Cardiac muscle cell (in vitro differentiated cells and primary cell): ENCODE measurements at regions not wholly inside any gene's neighbourhood (a gene's known extent, or its start where the extent isn't known, plus 50 kb on each side); places are given as distances from the start of the nearest gene placed in this dataset.

Experiments used
- DNase-seq, 2 donors: peaks; one replicate each; pipeline versions ENCODE4 v3.0.0 to v3.0.0-alpha.2; 2010 to 2017; ENCODE audit warnings: low read depth in 1 of 2, low spot score in 1 of 2
- H3K27ac ChIP-seq: fragments of 200-600 bp; sonication (generic); 2 replicates; pipeline ENCODE4 v1.5.1; 2016
- H3K27me3 ChIP-seq: fragments of 200-600 bp; sonication (generic); 2 replicates; pipeline ENCODE4 v1.6.0; 2016; ENCODE audit warnings: control low read depth
- H3K36me3 ChIP-seq: fragments of 200-600 bp; sonication (generic); 2 replicates; pipeline ENCODE4 v1.5.1; 2016; ENCODE audit warnings: control low read depth
- H3K4me1 ChIP-seq: fragments of 200-600 bp; sonication (generic); 2 replicates; pipeline ENCODE4 v1.8.1; 2017; ENCODE audit warnings: low read depth, mild to moderate bottlenecking, mixed run types
- H3K4me3 ChIP-seq: fragments of 200-600 bp; sonication (generic); 2 replicates; pipeline ENCODE4 v1.5.1; 2016; ENCODE audit warnings: mild to moderate bottlenecking
- H3K9me3 ChIP-seq: fragments of 200-600 bp; sonication (generic); 2 replicates; pipeline ENCODE4 v1.5.1; 2017; ENCODE audit warnings: low read depth, mild to moderate bottlenecking, control low read depth
- TF ChIP-seq, protein P1 (sequence below): IDR thresholded peaks from 2 replicates; pipeline ENCODE4 v1.5.1; 2012; ENCODE audit warnings: low read depth, mild to moderate bottlenecking, low read length

DNA sequence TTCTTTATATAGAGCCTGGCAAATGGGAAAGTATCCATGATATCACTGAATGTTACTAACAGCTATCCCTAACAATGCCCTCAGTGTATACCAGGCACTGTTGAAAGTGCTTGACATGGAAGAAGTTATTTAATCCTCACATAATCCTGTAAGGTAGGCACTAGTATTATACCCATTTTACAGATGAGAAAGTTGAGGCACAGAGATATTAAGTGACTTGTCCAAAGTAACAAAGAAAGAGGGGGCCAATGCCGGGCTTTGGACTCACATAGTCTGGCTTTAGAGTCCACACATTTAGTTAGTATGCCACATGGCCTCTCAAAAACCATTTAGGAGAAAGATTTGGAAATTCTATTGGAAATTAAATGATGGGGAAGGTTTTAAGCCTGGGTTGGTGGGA, 220.8 kb upstream of the PLET1 start:
- TF ChIP-seq, protein P1, sequence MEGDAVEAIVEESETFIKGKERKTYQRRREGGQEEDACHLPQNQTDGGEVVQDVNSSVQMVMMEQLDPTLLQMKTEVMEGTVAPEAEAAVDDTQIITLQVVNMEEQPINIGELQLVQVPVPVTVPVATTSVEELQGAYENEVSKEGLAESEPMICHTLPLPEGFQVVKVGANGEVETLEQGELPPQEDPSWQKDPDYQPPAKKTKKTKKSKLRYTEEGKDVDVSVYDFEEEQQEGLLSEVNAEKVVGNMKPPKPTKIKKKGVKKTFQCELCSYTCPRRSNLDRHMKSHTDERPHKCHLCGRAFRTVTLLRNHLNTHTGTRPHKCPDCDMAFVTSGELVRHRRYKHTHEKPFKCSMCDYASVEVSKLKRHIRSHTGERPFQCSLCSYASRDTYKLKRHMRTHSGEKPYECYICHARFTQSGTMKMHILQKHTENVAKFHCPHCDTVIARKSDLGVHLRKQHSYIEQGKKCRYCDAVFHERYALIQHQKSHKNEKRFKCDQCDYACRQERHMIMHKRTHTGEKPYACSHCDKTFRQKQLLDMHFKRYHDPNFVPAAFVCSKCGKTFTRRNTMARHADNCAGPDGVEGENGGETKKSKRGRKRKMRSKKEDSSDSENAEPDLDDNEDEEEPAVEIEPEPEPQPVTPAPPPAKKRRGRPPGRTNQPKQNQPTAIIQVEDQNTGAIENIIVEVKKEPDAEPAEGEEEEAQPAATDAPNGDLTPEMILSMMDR: no peak
- Histone ChIP-seq H3K27me3 (no peaks in the 10 kb centered on the region), H3K36me3 (no peaks in the 10 kb centered on the region), H3K9me3 (no peaks in the 10 kb centered on the region), H3K27ac (no peak overlapping the region), H3K4me3 (no peak overlapping the region), H3K4me1 (no peaks in the 10 kb centered on the region)
- DNase-seq: no peak

DNA sequence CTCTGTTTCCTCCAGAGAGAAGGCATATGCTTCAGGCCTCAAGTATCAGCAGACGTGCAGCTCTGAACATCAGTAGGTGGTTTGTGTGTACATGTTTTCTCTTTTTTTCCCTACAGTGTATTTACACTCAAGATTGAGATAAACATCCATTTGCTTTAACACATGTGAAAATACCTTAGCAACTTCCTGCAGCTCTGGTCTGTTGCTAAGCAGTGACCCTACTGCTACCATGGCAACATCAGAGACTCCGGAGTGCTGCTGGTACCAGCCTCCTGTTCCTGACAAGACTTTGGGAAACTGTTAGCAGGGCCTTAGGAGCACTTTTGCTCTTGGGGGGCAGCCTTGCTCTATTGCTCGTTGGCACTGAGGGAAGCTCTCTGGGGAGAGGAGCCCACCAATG, 221.2 kb upstream of the PLET1 start:
- Histone ChIP-seq H3K36me3 (no peaks in the 10 kb centered on the region), H3K27ac (no peak overlapping the region), H3K27me3 (no peaks in the 10 kb centered on the region), H3K4me3 (no peak overlapping the region), H3K9me3 (no peaks in the 10 kb centered on the region), H3K4me1 (no peaks in the 10 kb centered on the region)
- no peak for DNase-seq
- TF ChIP-seq, protein P1: no peak

DNA sequence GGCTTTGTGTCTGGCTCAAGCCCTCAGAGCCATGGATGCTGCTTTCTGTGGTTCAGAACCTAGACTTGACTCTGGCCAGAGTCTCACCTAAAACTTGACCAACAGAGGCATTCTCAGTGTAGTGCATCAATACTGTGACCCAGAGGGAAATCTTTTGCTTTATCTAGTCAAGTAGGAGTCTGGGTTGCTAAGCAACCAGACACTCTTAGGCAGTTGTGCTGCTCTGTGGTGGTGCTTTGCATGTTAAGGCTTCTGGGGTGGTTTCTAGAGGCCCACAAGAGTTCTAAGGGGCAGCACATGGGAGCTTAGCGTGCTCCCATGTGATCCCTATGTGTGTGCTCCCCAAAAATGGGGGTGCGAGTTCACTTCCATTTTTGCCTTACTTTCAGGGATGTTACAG, 224.6 kb upstream of the PLET1 start:
- Histone ChIP-seq H3K27me3 (no peaks in the 10 kb centered on the region), H3K4me1 (no peaks in the 10 kb centered on the region), H3K36me3 (no peaks in the 10 kb centered on the region), H3K9me3 (no peaks in the 10 kb centered on the region), H3K4me3 (no peak overlapping the region), H3K27ac (no peak overlapping the region)
- no peak for DNase-seq
- TF ChIP-seq, protein P1: no peak

DNA sequence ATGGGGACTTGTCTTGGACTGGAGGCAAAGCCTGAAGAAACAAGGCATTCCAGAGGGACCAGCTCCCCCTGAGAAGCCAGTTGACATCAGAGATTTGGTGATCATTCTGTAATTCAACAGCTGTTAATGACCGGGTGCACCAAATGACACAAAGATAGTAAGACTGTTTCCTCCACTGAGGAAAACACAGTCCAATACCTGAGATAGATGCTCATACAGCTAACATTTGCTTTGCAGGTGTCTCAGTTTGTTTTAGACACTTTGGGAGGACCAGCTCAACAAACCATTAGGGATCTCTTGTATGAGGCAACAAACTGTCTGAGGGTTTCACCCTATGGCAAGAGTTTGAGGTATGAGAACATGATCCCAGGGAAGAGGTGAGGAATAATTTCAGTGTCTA, 237.2 kb upstream of the PLET1 start:
- Histone ChIP-seq H3K4me1 (no peaks in the 10 kb centered on the region), H3K4me3 (no peak overlapping the region), H3K9me3 (no peaks in the 10 kb centered on the region), H3K27me3 (no peaks in the 10 kb centered on the region), H3K27ac (no peak overlapping the region), H3K36me3 (no peaks in the 10 kb centered on the region)
- TF ChIP-seq, protein P1: no peak
- no peak for DNase-seq

DNA sequence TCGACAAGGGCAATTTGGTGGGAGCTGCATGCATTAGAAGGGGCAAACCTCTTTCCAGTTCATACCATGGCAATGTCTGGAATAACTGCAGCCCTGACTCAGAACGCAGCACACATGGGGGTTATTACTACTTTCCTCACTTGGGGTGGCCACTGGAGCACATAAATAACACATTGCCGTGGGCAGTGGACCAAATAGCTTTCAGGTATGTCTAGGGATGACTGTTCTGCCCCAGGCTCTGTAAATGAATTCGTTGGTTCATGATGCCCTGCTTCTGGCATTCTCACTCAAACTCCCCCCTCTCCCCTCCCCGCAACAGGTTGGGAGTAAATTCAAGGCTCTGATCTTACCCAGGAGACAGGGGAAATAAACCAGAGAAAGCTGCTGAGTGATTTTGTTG, 238.0 kb upstream of the PLET1 start:
- TF ChIP-seq, protein P1: no peak
- Histone ChIP-seq H3K4me3 (no peak overlapping the region), H3K4me1 (no peaks in the 10 kb centered on the region), H3K36me3 (no peaks in the 10 kb centered on the region), H3K27me3 (no peaks in the 10 kb centered on the region), H3K9me3 (no peaks in the 10 kb centered on the region), H3K27ac (no peak overlapping the region)
- no peak for DNase-seq
